HG02798 (cell line): ENCODE measurements at regions not wholly inside any gene's neighbourhood (a gene's known extent, or its start where the extent isn't known, plus 50 kb on each side); places are given as distances from the start of the nearest gene placed in this dataset.
"Not testable (repeated sequence)": the region's sequence is repeated elsewhere in the genome, so short reads cannot be mapped to it uniquely, and the experiment has no call there.

Experiments used
- ATAC-seq: cut with Tn5 transposase; IDR thresholded peaks from one replicate; pipeline ENCODE4 v1.9.1; 2021; ENCODE audit warnings: mild to moderate bottlenecking; ENCODE audit not compliant: unreplicated experiment, poor library complexity

DNA sequence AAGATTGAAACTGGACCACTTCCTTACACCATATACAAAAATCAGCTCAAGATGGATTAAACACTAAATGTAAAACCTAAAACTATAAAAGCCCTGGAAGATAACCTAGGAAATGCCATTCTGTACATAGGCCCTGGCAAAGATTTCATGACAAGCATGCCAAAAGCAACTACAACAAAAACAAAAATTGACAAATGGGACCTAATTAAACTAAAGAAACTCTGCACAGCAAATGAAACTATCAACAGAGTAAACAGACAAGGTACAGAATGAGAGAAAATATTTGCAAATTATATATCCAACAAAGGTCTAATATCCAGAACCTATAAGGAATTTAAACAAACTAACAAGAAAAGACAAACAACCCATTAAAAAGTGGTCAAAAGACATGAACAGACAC is 173.1 kb upstream of the CCDC54 start:
- no peak for ATAC-seq

DNA sequence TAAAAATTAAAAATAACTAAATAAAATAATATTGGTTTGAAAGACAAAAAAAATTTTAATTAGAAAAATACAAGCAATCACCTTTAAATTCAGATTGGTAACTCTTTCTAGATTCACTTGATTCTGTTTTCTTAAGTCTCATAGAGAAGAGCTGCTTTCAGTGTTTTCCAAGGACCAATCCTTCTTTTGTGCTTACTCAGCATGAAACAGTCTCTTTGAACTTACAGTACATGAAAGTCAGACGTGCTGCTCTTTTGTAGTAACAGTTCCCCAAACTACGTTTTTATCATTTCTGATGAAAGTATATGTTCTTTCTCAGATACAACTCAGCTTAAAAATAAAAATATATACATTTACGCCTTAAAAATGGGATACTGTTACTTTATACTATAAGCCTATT is 171.9 kb upstream of the CCDC54 start:
- no peak for ATAC-seq

DNA sequence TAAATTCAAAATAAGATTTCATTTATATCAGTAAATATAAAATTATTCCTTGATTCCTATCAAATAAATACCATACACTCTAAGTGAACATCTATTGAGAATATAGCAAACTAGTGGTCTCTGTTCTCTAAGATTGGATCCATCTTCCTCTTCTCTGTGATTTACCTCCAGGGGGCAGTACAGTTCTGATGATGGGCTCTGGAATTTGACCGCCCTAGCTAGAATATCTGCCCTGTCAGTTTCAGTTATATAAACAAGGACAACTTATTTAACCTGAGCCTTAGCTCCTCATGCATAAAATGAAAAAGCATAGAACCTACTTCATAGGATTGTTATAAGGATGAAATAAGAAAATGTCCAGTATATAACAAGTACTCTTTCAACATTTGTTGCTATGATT is 171.1 kb upstream of the CCDC54 start:
- peak; percentile 56 for ATAC-seq

DNA sequence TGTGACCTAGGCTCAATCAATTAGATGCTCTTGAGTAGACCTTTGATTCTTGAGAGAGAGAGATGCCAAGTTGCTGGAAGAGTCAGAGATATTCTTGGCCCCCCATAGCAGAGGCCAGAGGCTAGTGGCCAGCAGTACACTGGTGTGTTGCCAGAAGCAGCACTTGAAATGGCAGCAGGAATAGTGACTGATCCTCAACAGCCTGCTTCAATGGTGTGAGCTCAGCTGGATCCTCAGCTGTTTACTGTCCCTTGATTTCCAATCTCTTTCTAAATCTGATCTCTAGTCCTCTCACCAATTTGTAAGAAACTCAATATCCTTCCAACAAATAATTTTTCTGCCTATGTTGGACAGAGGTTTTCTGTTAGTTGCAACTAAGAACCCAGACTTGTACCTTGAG is 170.3 kb upstream of the CCDC54 start:
- no peak for ATAC-seq

DNA sequence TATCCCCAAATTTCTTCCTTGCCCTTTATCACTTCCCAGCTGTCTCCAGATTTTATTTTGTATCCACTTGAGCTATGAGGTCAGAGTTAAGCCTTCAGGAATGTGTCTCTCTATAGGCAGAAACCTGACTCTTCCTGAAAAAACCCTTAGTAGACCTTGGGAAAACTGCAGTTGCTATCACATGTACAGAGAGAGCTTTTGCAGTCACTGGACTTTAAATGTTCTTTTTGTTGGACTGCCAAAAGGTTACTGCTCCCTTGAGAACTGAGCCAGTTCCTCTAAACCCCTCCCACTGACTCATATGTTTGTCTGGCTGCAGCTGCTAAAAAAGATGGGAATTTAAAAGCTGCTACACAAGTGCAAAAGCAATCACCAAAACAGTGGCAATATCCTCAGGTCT is 169.1 kb upstream of the CCDC54 start:
- ATAC-seq = no peak

DNA sequence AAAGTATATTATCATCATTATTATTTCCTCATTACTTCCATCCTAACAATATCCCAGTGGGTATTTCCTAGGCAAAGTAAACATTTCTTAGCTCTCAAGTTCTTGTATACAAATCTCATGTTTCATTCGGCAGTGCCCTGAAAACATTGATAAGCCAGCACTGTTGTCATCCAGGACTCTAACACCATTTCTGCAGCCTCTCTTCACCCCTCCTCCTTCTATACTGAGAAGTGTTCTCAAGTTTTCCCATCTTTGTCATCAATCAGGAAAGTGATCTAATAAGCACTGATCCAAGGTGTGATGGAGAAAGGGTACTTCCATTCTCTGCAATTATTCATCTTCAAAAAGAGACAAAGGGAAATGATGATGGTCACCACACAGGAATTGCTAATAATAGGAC is 168.4 kb upstream of the CCDC54 start:
- no peak for ATAC-seq

DNA sequence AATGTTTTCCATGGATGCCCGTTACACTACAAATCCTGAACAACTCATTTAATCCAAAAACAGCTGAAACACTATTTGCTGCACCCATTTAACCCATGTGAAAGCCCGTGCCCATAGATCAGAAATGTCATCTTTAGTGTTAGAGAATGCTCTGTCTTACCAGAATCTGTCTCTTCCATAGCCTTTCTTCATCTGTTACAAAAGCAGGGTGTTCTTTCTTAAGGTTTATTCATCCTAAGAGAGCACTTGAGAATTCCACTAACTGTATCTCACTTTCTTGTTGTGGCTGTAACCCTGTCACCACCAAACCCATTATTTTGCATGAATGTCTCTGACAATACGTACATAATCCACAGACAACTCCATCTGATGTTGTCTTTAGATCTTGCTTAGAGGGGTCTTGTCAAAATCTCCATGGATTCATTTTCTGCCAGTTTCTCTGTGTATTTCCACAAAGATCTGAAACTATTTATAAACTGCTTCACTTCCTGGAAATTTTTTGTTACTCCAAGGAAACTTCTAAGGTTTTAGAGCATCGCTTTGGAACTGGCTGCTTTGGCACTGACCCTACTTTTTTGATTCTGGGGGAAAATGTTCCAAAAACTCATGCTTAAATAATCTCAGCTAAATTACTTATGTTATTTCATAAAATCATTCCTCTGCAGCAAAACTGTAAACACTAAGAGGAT is 167.8 kb upstream of the CCDC54 start:
- ATAC-seq = no peak

DNA sequence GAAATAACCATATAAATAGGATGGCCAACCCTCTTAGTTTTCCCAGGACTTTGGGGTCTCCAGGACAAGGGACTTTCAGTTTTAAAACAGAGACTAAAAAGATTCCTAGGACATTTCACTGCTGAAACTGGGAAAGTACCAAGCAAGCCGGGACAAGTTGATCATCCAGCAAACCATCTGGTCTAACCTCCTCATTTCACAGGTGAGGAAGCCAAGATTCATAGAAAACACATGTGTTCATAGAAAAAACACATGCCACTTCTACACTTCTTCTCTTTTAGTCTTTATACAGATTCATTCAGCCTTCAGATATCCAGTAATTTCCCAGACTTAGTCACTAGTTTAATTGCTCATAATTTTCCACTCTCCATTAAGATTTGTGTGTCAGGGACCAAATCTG is 165.6 kb upstream of the CCDC54 start:
- no peak for ATAC-seq

DNA sequence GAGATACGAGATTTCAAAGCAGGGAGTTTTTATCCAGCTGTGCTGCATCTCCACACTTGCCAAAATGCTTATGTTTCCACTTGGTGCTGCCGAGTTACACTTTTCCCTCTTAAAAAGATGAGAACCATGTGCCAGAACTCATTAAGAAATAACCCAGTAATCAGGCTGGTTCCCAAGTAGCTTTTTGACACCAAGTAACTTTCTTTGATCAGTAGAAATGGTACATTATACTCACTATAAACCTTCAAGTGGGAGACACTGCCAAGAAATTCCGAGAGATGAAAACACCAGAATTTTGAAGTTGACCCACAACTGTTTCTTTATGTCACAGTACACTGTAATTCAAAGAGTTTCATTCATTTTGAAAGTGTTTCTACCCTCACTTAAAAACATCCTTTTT is 164.6 kb upstream of the CCDC54 start:
- ATAC-seq = no peak

DNA sequence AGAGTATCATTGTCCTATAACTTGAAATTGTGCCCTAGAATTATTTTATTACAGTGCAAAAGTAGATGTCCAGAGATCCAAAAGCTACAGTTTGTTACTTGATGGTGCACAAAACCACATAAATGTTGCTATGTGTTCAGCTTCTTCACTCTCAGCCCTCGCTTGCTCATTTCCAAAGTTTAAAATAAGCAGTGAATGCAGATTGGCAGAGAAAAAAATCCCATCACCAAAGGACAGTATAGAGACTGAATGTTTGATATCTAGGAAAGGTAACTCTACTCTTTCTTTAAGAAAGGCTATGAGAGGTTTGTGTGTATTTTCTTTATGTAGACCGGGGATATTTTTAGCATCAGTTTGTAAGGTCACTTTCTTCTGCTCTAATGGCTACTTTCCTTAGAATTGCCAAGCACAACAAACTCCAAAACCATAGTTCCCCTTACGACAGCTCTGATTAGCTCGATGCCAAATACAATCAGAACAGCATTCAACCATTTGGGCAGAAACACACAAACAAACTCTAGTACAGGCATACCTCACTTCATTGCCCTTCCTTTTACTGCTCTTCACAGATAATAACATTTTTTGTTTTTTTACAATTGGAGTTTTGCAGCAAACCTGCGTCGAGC is 164.1 kb upstream of the CCDC54 start:
- ATAC-seq = no peak

DNA sequence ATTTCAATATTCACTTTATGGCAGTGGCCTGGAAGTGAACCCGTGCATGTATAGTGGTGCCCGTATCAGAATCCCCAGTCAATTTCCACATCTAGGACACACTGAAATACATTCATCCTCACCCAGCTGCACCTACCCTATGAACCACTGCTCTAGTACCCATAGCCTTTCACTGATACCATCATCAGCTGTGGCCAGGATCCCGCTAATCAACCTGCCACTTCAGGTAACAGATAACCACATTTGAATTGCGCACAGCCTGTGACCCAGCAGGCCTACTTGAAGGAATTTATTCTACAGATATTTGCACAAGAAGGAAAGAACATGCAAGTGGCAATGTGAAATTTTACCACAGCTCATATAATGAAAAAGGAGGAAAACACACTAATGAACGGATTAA is 161.0 kb upstream of the CCDC54 start:
- ATAC-seq = no peak

DNA sequence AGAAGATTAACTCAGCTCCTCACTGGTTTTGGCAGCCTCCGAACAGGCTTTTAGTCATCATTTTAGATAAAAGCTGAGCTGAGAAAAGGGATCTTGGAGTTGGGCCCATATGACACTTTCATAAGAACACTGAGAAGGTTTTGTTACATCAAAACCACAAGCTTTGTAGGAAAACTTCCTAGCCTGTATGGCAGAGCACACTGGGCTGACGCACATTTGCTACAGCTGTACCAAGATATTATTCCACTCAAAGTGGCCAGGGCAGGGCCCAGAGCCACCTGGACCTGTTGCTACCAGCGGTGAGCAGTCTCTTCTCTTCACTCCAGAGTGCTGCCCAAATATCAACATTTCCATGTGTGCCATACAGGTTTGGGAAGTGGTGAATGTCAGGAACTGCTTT is 160.5 kb upstream of the CCDC54 start:
- ATAC-seq = no peak

DNA sequence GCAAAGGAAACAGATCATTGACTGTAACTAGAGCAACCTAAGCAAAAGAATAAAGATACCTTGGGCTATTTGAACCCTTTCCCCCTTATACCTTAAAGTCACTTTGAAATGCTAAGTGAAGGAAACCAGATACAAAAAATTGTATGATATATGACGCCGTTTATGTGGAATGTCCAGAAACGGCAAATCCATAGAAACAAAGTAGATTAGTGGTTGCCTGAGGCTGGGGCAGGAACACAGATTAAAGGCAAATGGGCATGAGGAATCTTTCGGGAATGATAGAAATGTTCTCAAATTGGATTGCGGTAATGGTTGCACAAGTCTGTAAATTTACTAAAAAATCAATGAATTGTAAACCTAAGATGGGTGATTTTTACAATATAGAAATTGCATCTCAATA is 160.1 kb upstream of the CCDC54 start:
- ATAC-seq = no peak

DNA sequence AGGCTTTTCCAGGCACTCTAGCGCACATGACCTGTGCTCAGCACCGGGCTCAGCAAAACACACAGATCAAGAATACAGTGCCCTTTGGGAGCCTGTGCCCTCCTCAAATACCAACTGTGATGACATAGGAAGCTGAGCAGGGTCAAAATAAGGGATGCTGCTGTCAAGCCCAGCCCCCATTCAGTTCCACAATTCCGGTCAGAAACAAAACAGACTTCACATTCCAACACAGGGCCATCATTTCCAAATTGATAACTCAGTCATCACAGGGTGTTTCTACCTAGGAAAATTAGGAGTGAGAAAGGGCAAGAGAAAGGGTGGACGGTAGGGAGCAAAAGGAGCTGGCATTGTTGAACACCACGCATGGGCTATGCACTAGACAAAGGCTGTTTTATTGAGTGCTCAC is 158.4 kb upstream of the CCDC54 start:
- ATAC-seq = no peak

DNA sequence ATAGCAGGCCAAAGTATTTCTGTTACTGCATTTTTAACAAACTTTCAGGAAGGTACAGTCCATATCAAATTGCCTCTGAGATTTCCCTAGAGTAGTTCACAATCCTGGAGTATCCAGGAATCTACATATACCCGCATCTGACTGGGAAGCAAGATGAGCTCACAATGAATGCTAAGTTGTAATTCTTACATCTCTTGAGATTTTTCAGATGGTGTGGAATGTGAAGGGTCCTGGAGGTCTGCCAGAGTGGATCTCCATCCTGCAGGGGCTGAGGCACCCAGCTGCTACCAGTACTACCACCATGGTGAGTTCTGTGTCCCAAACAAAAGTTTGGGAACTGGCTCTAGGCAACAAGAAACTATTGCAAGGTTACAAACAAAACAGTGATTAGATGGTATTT is 156.7 kb upstream of the CCDC54 start:
- ATAC-seq = no peak

DNA sequence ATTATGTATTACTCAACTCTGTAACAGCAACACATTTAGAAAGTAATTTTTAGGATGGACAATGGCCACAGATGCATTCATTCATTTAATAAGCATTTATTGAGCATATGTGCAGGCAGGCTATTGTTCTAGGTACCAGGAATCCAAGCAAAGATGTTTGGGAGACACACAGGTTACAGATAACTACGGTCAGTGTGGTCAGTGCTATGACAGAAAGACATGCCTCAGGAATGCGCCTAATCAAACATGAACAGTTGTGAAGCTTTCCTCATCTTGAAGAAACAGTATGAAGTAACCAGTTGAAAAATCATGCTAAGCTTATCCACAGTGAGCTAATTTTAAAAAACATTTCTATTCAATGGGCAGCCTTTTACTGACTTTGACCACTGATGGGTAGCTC is 155.4 kb upstream of the CCDC54 start:
- no peak for ATAC-seq

DNA sequence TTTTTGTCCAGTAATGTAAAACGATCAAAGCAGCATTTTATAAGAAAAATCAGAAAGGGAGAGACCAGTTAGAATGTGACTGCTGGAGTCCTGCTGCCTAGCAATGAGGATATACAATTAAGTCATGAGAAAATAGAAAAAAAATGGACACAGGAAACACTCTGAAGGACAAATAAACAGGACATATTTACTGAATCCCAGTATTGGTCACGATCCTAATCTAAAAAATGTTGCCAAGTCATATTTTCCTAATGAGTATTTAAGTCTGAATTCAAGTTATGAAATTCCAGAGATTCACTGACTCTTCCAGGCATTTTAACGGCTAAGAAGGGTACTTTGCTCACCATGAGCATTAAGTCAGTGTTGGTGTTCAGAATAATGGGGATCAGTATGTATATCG is 154.3 kb upstream of the CCDC54 start:
- ATAC-seq = no peak

DNA sequence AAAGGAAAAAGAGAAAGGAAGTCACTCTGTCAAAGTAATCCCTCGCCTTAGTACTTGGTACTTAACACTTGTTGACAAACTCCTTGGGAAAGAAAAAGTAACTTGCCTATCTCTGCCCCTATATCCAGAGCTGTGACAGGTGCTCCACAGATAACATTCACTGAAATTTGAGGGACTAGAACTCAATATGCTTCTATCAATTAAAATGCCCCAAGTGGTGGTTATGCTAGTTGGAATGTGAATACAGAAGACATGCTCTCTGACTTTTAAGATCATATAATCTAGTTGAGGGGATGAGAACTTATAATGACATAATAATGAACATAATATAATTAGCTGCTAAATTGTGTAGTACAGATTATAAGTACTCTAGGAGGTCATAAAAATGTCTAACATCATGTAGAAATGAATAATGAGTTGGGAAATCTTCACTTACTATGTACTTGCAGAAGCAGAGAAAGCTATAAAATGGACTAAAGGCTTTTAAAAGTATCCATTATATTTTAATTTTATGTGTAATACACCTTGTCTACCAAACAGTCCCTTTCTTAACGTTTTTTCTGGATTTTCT is 153.1 kb upstream of the CCDC54 start:
- ATAC-seq = no peak

DNA sequence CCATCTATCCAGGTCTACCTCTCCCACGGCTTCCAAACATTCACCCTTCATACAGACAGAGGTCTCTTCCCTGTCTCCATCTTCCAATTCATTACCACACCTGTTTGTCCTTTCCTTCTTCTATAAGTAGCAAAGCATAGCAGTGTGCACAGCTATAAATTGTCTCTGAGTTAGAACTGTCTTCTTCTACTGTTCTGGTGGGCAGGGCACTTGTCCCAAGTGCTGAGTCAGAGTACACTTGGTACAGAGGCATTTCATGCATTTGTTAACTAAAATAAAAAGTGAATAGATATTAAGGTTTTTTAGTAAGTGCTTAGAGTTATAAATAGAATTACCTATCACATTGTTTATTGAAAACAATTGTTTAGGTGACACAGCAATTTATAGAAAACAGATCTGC is 150.1 kb upstream of the CCDC54 start:
- ATAC-seq = no peak

DNA sequence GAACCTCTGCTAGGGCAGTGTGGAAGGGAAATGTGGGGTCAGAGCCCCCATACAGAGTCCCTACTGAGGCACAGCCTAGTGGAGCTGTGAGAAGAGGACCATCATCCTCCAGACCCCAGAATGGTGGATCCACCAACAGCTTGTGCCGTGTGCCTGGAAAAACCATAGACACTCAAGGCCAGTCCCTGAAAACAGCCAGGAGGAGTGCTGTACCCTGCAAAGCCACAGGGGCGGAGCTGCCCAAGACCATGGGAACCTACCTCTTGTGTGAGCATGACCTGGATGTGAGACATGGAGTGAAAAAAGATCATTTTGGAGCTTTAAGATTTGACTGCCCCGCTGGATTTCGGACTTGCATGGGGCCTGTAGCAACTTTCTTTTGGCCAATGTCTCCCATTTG is 143.4 kb upstream of the CCDC54 start:
- ATAC-seq = not testable (repeated sequence)

DNA sequence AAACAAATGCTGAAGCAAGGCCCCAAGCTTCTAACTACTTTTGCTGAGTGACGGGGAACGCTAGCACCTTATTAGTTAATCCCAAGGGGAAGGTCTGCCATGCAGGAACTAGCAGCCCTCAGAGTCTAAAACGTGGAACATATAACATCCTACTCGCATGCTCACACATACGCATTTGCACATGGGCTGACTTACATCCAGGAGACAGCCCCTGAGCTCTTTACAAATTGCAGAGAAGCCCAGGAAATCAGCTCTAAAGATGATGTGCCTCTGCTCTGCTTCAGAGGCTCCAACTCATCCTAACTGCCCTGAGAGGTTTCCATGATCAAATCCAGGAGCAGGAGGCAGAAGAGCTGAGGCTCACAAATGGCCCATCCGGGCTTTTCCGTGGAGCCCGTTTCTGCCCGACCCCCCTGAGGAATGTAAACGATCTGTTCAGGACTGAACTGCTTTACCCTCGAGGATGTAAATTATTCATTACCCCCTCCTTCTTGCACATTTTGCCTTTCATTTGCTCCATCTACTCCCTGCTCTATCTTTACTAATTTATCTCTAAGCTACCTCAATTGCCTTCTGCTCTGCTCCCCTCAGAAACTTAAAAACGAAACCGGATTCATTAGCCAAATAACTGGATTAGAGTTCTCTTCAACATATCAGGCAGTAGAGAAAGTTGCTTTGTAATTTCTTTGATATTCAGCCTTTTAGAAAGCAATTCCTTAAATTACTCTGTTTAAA is 141.9 kb upstream of the CCDC54 start:
- no peak for ATAC-seq
